CD4-positive, alpha-beta T cell treated with Interleukin-4 for 4 hours (primary cell): ENCODE measurements at regions not wholly inside any gene's neighbourhood (a gene's known extent, or its start where the extent isn't known, plus 50 kb on each side); places are given as distances from the start of the nearest gene placed in this dataset.

Source experiments
- DNase-seq: peaks from one replicate; pipeline ENCODE4 v3.0.0-alpha.2; 2020

DNA sequence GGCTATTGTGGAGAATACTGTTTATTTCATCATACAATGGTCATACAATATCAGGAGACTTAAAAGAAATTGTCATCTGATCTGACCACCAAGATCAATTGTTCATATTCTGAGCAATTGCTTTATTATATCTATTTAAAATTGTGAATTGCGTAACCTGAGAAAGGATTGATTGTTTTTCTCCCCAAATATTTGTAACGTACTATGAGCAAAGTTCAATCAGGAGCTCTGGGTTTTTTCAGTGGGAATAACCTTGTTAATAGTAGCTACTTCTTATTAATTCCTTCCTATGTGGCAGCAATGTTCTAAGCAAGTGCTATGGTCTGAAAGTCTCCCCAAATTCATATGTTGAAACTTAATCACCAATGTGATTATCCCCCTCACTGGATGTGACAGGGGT is 323.1 kb downstream of the ZPLD1 start:
- DNase-seq = no peak

DNA sequence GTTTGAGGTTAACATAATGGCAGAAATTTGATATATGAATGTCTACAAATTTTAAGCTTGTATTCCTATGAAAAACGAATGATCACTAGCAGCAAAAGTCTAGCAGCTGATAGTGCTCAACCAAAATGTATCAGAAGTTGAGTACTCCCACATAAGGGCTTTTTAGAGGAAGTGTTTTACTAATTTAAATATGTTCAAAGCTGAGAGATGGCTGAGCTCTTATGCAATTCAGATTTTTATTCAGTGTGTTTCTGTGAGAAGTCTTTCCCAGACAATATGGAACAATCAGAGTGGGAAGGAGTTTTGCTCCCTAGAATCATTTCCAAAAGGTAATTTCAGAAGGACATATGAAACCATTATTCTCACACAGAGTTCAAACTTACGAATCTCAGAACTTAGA is 327.0 kb downstream of the ZPLD1 start:
- DNase-seq = no peak

DNA sequence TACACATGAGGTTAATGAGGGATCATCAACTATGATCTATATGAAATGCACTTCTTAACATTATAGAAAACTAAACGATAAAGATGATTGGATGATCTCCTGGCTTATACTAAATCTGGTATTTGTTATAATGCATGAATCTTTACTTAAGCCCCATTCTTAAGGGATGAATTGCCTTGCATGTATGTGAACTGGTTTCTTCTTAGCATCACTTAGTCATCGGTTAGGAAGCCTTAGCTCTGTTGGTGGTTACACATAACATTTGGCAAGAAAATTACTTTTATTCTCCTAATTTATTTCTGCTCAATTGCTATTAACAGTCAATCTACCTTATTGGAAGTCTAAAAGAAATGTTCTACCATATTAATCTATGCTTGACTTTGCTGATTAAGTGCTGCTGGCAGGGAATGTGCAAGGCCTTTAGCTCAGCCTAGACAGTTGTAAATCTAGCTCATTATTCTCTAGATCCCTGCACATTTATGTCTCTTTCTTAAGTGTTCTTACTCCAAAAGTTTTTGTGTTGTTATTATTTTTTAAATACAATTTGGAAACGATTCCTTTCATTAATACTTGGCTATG is 356.0 kb downstream of the ZPLD1 start:
- DNase-seq = no peak

DNA sequence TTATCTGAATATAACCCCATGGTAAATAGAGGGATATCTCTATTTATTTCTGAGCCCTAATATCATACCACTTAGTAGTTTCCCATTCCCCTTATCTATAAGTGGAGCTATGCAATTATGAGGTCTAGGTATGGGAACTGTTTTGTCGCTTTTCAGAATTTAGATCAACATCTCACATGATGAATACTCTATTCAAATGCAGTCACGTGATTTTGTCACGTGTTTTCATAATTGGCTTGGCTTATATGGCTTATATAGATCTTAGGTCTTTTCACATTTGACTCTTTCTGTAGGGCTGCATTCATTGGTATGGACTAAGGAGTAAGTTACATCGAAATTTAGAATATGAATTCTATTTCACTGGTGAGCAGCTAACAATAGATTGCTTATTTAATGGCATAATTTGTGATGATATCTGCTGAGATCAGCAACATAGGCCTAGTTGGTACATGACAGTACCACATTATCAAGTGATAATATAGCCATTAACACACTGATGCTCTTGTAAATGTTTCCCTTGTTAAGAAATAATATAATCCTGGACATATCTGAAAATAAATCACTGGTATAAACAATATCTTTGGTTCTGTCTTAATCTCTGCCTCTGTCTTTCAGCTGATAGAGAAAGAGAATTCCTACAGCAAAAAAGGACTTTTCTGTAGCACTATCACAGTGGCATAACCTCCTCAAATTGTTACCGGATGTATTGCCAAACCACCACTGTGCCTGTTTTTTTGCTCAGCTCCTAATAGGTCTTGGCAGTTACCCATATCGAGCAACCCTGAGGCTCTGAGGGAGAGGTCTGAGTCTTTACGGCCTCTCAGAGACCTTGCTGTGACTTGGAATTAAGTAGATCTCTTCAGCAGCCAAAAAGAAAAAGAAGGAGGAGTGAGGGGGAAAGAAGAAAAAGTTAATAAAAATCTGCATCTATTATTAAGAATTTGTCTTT is 357.1 kb downstream of the ZPLD1 start:
- DNase-seq = no peak

DNA sequence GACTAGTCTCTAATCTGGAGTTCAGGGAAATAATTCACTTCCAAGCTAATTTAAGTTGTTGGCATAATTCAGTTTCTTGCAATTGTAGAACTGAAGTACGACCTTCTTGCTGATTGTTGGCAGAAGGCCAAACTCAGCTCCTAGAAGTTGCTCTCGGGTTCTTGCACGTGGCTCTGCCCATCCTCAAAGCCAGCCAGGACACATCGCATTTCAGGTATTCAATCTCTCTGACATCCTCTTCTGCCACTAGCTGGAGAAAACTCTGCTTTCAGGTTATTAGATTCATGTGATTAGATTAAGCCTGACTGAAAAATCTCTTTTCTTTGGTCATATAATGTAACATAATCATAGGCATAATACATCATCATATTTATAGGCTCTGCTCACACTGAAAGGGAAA is 362.0 kb downstream of the ZPLD1 start:
- no peak for DNase-seq

DNA sequence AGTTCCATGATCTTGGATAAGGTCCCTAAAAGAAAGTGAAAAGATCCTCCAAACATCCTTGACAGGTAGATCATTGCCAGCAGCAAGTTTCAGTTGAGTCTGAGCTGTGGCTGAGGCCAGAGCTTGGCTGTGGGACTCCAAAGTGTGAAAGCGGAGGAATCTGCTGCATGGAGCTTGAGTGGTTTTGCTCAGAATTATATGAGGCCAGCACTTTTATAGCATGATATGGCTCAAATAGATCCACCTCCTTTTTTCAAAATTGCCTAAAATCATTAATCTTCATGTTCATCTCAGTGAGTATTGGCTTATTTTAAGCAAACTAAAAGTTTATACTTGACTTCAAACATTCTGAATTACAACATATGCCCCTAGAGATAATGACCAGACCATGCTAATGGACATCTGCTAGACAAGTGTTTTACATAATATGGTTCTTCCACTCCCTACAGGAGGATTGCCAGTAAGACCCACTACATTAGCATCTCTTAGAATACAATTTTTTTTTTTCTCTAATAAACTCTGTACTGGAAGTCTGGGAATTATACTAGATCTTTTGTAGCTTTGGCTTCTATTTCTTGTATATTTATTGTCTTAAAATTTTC is 368.1 kb downstream of the ZPLD1 start:
- DNase-seq = no peak

DNA sequence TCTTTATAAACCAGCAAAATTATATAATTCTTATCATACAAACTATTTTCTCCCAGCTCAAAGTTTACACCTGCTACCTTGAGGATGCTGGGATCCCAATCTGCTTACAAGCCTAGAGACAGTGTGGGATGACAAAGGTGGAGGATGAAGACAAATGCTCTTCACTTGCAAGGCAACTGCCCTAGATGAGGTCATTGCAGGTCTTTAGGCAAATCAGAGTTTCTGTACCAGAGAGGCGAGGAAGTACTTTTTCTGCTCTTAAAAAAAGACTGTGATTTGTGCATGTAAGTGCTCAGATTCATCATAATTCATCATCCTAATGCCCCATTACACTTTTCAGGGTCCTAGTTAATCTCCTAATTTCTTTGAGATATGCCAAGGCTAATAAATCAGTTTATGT is 376.1 kb downstream of the ZPLD1 start:
- DNase-seq = no peak

DNA sequence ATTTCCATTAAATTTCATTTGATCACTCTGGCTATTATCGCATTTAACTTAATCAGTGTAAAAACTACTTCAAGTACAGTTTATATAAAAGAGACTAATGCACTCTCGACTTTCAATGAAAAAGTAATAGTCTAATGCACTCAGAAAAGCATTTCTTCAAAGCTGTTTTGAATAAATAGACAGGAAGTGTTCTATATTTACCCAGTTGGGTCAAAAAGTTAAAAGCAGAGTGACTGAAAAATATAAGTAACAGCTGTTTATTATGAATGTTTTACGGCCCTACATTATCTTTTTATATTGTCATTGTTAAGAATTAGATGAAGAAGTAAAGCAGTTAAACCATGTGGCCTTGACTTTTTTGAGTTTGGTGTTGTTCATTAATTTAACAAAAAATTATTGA is 391.8 kb downstream of the ZPLD1 start:
- DNase-seq = no peak

DNA sequence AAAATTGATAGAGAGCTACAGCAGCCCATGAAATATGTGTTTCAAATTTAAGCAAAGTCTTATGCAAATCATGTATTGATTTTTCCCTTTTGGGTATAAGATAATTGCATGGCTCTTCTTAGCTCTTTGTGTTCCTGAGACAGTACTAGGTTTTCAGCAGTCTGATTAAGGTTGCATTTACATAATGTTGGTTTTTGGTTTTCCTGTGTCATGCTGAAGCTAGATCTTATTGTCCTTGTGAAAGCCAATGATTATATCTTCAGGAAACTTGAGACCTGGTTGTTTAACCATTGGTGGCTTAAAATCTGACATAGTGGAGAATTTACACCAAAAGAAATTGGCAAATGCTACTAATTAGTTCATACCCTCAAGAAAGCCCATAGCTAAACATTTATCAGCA is 392.6 kb downstream of the ZPLD1 start:
- DNase-seq = no peak

DNA sequence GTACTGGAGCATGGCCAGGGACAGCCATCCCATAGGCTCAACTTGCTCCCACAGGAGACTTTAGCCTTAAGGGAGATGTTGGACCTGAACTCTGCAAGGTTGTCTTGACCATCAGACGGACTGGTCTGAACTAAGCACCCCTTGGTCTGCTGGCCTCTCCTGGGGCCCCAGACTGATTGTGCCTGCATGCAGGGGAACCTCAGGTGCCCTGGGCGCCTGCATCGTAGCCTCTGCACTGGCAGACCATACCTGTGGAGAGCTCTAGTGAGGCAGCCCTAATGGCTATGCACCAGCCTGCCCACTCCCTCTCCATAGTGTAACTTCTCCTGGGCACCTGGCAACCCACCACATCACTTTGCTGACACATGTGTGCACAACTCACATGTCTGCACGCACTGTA is 395.6 kb downstream of the ZPLD1 start:
- DNase-seq = no peak

DNA sequence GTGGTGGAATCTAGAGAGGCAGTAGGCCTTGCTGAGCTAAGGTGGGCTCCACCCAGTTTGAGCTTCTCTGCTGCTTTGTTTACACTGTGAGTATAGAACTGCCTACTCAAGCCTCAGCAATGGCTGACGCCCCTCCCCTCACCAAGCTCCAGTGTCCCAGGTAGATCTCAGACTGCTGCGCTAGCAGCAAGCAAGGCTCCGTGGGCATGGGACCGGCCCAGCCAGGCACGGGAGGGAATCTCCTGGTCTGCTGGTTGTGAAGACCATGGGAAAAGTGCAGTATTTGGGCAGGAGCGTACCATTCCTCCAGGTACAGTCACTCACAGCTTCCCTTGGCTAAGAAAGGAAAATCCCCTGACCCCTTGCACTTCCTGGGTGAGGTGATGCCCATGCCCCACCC is 407.1 kb downstream of the ZPLD1 start:
- no peak for DNase-seq

DNA sequence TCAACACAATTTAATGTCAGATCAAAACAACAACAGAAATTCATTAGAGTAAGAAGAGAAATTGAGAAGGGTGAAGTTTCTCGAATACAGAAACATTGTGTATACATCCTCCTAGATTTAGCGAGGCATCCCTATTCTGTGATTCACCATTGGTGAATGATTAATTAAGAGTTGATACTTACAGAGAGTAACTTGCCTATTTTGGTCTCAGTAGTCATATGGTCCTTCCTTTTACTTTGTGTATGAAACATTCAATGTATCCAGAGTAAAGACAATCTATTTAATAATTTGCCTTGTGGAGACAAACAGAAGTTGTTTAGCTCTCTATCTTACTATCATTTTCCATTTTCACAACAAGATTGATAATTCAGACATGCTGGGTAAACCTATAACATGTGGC is 432.0 kb downstream of the ZPLD1 start:
- no peak for DNase-seq

DNA sequence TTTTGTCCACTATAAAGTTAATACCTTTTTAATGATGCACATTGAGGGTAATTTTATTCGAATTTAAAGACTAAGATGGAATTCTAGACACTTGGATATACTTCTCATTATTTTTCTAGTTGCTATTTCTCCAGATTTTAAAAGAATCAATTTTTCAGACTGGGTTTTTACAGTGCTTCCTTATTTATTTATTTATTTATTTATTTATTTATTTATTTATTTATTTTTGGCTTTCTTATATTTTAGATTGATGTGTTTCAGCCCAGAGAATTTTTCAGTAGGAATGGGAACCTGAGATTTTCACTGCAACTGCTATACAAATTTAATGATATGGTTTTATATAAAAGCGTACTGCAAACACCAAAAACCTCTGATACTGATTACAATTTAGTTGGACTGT is 448.7 kb downstream of the ZPLD1 start:
- DNase-seq = no peak

DNA sequence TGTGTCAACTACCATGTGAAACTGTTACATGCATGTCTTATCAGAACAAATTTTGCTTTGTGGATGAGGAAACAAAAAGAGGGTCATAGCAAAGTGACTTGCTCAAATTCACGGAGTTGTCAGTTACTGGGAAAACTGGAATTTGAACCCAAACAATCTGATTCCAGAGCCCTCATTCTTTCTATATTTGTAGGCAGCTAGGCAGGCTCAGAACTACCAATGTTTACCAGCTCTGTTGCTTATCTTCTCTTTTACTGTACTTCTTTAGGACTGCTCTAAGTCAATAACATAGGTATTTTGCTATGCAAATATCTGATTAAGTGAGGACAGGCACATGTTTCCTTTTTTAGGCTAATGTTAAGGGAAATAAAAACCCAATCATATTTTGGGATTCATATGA is 450.5 kb downstream of the ZPLD1 start:
- DNase-seq = no peak

DNA sequence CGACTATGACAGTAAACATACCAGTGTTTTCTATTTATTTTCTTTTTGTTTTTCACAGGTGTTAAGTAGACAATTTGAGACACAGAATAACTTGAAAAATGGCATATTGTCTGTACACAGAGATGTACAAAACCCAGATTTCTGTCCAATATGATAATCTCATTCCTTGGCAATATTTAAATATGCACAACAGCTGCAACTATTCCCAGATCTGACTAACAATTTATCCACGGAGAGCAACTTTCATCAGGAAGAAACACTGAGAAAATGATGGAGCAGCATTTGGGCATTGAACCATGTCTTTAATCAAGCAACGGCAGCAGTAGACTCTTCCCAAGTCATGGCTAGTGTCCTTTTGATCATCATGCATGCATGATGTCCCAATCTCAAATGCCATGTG is 452.6 kb downstream of the ZPLD1 start:
- DNase-seq = no peak

DNA sequence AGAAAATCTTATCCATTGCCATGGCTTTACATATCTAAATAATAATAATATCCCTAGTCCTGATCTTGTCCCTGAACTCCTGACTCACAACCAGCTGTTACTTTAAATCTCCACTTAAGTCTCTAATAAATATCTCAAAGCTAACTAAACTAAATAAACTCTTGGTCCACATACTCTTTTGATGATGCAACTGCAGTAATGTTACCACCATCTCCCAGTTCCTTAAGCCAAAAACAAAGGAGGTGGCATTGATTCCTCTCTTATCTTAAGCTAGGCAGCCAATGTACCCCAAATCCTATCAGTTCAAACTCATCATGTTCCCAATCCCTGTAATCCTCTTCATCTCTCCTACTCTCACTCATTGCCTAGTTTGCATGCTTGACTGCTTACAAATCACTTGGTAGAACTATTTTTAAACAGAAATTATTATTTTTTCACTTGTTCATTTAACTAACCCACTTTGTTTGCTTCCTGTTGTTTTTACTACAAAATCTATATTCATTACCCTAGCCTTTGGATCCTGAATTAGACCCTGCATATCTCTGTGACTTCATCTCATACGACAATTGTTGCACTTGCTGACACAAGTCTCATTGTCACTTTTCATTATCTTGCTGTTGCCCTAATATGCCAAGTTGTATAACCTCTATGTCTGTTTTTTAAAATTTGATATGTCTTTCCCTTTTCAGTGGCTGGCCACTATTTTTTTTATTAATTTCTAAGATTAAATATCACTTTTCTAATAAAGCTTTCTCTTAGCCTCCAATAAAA is 462.2 kb downstream of the ZPLD1 start:
- DNase-seq = no peak

DNA sequence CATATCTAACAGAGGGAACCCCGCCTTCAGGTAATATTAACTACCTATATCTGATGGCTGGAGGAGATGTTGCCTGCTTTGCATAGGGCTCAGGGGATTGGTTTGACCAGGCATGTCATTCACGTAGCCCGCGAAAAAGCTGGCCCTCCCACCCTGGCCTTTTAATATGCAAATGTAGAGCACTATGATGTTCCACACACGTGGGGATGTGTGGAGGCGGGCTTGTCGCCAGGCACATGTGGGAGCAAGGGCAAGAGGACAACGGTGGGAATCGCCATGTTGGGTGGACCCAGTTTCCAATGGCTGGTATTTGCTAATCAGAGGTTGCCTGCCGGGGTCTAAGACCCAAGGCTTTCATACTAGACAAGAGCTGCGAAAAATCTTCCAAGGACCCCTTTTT is 469.8 kb downstream of the ZPLD1 start:
- no peak for DNase-seq

DNA sequence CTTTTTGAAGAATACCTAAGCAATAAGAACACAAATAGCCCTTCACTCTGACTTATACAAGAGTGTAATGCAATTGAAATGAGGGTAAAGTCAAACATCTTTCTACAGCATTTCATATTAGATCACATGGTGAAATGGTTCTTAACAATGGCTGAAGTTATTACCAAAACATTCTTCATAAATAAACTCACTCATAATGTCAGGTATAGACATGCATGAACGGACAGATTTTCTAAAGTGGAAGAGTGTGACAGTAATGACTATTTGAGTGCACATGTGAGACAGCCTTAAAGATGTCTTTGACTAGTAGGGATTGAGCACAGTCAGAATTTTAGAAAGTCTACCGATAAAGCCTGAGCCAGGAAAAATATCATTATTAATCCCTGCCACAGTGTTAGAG is 471.0 kb downstream of the ZPLD1 start:
- DNase-seq = no peak

DNA sequence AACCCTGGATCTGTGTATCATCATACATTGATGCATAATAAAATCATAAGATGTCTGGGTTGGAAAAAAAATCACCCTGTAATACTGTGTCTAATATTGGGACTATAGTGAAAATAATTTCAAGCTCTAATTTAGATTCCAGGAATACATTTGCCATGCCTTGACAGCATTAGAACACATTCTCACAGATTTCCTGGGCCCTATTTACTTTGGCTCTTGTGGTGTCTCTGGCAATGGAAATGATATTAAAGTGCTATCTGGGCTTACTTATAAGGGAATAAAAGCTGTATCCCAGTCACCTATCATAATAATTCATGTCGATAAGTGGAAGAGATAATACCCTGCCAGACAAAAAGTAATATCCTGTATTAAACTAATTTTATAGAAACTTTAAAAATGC is 472.0 kb downstream of the ZPLD1 start:
- no peak for DNase-seq

DNA sequence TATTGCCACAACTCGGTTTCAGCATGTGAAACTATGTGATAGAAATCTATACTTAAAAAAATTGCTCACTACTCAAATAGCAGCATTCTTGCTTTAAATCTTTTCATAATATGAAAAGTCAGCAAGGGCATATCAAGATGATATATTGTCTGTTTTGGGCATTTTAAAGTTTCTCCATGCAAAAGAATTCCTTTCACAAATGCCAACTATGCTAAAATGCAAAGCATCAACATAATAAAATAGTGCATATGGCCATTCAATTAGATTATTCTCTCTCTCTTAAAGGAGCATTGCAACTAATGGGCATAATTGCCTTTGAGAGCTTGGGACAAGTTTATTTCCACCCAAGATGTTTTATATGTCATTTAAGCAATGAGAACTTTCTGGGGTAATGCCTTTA is 475.1 kb downstream of the ZPLD1 start:
- DNase-seq = no peak

DNA sequence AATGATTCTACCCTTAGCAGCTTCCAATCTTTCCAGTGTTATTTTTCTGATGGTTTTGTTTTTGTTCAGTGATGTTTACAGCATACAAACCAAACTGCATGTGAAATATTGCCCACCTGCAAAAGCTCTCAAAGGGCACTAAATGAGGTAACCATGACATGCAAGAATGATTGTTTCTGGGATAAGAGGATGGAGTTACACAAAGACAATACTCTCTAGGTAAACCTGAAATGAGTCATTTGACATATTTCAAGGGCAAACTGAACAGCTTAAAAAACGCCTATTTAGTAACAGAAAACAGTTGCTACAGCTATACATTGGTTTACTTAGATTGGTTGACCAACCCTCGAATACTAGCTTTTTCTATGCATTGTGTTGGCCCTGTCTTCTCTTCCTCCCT is 481.7 kb downstream of the ZPLD1 start:
- DNase-seq = no peak

DNA sequence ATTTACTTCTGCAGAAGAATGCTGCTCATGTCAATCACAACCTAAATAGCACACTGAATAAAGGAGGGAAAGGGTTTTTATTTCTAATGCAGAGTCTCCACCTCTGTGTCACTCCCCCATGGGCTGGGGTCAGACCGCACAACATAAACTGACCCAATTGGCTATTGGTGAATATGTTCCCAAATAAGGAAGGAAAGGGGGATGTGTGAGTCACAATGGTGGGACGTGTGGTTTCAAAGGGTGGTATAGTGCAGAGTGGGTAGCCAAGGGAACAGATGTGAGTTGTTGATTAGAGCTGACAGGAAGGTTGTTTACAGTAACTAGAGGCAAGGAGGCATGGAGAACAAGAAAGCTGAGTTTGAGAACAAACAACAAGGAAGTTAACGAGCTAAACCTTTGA is 491.8 kb downstream of the ZPLD1 start:
- no peak for DNase-seq

DNA sequence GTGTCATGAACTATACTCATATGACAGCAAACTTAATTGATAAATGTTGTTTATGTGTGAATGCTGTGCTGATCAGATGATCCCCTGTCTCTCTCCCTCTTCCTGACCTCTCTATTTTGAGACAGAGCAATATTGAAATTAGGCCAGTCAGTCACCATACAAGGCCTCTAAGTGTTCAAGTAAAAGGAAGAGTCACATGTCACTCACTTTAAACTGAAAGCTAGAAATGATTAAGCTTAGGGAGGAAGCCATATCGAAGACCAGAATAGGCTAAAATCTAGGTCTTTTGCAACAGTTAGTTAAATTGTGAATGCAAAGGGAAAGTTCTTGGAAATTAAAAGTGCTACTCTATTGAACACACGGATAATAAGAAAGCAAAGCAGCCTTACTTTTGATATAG is 498.6 kb downstream of the ZPLD1 start:
- DNase-seq = no peak
